NCI-H526 treated with DMSO at 0.1 percent for 48 hours (cell line): ENCODE measurements at regions not wholly inside any gene's neighbourhood (a gene's known extent, or its start where the extent isn't known, plus 50 kb on each side); places are given as distances from the start of the nearest gene placed in this dataset.

Experiments
- DNase-seq: peaks from one replicate; lab custom pipeline; 2025; lab: John Stamatoyannopoulos, UW

DNA sequence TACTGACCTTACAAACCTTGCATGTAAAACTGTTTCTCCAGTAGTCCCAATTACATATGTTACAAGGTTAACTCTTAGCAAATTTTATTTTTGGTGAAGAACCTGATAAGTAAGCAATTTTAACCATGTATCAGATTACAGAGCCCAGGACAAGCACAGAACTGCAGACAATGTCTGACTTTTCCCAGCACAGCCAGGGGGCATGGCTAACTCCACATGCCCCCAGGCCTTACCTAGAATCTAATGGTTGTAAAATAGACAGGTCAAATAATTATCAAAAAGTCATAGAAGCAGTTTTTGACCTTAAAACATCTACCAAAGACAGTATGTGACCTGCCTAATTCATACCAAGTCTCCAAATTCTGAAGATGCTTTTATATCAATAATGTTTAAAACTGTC lies 364.1 kb downstream of the FOXO1 start:
- no peak for DNase-seq

DNA sequence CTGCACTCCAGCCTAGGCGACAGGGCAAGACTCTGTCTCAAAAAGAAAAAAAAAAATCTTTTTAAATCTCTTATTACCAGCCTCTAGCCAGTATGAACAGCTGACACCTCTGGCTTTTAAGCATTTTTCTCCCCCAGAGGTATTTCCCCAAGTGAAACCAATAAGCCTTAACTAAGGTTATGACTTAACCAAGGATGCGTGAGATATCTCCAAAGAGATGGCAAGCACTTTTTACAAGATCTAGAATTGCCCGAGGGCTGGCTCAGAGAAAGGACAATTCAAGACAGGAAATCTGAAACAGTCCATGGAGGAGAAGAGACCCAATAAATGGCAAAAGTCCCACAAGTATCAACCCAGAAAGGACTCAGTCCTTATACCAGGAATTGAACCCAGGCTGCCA lies 362.1 kb downstream of the FOXO1 start:
- no peak for DNase-seq

DNA sequence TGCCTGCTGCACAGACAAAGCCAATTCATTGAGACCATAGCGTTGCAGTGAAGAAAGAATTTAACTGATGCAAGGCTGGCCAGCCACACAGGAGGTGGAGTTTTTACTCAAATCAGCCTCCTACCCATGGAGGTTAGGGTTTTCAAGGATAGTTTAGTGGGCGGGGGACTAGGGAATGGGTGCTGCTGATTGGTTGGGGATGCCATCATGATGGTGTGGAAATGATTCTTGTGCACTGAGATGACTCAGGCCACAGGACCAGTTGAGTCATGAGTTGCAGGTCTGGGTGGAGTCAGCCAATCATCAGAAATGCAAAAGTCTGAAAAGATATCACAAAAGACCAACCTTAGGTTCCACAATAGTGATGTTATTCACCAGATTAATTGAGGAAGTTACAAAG lies 359.6 kb downstream of the FOXO1 start:
- no peak for DNase-seq

DNA sequence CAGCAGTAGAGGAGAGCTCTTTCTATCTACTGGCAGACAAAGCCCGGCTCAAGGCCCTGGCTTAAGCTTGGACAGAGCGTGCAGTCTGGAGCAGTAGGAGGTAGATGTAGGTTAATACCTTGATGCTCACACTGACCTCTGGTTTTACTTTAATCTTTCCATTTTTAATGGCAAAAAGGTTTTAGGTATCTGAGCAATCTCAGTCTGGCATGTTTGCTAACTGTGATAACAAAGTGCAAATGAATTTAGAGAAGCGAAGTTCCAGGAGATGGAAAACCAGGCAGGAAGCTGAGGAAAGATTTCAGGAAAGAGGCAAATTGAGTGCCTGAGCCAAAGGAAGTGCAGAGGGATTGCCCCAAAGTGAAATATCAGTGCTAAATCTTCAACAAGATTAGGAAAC lies 356.6 kb downstream of the FOXO1 start:
- no peak for DNase-seq

DNA sequence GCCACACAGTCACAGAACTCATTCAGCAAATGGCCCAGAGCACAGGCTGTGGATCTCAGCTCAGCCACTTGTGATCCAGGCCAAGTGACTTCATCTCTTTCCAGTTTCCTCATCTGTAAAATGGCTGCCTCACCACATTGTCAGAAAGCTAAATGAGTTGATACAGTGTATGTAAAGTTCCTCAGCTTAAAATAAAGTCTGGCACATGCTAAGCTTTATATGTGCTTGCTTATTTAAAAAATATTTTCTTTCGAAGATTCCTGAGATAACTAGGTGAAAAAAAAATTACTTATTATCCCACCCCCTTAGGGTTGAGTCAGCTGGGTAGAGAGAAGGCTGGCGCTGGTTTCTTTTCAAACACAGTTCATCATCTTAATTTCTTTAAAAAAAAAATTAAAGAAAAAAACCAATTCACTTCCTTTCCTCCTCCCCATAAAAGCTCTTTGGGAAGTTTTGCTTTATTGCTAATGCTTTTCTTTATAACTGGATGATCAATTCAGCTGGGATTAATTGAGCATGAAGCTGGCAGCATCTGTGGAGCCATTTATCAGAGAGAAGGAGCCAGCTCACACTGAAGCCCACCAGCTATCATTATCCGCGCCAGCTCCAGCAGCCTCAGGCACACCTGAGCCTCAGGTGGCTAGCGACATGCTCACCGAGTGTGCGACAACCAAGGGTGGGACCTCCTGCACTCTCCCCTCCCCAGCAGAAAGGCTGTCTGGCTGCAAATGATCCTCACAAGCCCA lies 354.9 kb downstream of the FOXO1 start:
- no peak for DNase-seq

DNA sequence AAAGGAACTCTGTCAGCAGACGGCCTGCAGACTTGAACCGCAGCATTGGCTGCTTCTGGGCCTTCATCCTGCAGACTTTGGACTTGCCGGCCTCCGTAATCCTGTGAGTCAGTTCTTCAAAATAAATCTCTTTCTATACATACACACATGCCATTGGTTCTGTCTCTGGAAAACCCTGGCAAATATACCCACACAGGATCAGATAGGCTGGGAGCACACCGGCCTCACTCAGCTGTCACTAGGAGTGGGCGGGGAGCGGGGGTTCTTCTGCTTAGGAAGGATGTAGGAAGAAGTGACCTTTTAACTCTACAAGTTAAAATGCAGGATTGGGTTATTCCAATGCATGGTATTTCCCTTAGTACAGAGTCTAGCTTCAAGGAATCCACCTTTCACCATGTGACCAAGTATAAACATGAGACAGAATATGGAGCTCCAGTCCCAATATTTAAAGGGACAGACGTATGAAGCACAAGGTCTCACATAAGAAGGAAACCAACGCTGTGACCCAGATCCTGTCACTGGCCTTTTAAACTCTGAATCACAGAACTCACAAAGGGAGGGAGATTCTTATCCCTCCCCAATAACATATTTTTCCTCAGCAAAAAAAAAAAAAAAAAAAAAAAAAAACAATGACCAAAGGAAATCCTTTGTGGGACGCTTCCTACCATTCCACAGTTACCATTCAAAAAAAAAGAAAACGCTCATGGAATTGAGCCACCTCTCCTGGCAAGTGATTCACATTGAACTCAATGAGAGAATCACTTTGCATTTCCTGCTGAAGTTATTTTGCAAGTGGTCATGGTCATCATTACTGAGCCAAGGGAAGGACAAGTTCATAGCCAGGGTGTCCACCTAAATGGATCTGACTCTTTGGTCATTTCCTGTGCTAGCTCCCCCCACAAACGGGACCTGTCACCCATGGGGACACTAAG lies 352.9 kb downstream of the FOXO1 start:
- no peak for DNase-seq

DNA sequence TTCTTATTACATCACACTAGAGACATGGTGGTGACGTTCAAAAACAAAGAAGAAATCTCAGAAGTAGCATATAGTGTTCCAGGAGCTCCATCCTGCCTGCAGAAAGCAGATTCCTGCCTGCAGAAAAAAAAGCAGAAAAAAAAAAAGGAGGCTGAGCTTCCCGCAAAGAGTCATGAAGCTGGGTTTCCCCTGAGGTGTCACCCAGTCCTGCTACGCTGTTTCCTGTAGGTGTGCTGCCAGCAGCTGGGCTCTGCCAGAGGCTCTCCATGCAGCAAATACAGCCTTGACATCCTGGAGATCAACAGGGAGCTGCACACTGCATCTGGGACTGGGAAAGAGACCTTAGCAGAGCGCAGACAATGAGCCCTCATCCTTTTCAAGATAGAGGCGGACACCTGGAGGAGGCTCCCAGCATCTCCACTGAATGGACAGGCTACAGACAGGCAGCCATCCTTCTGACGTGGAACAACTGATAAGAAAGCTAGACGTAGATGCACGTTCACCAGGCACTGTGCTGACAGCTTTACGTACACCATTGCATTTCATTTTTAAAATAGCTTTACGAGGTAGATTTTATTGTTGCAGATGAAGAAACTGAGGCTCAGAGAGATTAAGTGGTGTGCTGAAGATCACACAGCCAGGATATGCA lies 350.9 kb downstream of the FOXO1 start:
- no peak for DNase-seq

DNA sequence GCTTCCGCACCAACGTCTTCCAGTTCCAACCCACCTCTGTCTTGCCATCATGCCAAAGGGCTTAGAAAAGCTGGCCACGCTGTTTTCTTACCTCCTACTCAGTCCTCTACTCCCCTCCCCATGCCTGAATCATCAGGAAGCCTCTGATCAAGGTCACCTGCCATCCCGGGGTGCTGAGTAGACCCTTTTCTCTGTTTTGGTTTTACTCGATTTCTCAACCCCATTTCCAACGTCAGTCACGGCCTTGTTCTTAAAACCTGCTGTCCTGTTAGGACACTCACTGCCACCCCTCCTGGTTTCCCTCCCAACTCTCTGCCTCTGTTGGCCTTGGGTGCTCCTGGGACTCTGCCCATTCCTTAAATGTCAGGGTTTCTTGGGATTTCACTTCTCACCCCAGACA lies 350.1 kb downstream of the FOXO1 start:
- DNase-seq = no peak

DNA sequence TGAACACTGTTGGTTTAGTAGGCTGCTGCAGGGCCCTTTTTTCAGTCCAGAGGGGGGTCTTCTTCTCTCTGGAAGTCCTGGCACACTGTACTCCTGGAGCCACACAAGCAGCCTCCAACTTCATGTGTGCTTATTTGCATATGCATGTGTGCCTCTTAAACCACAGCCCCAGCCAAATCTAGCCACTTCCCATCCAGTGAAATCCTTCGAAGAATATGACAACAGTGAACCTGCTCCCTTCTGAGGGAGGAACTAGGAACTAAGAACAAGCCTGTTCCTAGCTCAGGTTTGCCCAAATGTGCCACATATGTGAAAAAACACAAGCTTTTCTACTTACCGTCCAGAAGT lies 348.5 kb downstream of the FOXO1 start:
- DNase-seq = peak; percentile 51

DNA sequence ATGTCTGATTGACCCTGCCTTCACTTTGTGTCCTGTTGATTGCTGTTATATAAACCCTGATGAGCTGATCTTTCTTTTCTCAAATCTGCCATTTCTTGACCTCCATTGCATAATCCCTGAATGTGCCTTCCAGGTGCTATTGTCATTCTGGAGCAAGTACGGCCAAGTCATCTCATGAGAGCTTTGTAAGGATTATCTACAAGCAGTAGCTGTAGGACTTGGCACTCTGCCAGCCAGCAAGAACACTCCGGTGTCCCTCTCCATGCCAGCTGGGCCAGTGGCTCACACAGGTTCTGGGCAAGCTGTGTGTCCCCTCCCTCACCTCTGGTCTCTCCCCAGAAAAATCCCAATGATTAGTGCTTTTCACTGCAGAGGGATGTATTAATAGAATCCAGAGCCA lies 348.1 kb downstream of the FOXO1 start:
- DNase-seq = peak; percentile 21

DNA sequence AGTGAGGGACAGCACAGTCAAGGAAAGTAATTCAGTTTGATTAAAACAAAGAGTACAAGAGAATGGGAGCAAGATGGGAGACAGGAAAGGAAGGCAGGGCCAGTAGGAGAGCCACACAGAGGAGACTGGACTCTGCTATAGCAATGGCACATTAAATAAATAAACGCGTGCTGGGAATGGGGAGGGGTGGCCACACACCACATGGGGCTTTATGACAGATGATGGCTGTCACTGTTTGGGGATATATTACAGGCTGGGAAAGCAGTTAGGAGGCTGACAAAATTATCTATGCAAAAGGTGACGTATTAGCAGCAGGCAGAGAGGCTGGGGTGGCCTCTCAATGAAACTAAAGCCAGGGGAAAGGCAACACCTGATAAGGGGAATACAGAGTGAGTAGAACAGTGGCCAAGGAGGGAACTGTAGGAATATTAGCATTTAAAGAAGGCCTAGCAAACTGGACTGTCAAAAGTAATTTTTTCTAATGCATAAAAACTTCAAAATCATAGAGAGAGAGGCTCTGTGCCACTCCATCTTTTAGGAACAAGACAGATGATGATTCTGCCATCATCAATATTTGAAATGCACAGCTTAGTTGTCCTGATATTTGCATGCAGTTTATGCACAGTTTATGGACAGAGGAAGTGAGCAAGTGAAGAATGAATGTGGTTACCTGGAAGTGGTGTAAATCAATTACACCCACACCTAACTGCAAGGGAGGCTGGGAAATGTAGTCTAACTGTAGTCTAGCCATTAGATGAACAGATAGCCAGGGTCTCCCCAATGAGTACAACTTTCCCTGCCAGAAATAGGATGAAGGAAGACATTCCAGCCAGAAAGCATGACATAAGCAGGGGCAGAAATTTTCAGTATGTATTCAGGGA lies 346.5 kb downstream of the FOXO1 start:
- peak; percentile 27 for DNase-seq

DNA sequence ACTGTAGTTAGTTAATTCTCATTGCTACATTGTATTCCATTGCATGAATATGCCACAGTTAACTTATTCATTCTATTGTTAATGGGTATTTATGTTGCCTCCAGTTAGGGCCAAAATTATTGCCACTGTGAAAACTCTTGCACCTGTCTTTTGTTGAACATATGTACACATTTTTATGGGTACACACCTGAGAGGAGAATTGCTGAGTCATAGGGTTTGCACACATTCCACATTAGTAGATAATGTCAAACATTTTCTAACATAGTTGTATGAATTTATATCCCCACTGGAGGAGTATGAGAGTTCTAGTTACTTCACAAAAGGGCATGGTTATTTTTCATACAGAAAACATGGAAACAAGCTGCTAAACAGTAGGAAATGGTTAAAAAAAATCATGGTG lies 338.4 kb downstream of the FOXO1 start:
- DNase-seq = no peak

DNA sequence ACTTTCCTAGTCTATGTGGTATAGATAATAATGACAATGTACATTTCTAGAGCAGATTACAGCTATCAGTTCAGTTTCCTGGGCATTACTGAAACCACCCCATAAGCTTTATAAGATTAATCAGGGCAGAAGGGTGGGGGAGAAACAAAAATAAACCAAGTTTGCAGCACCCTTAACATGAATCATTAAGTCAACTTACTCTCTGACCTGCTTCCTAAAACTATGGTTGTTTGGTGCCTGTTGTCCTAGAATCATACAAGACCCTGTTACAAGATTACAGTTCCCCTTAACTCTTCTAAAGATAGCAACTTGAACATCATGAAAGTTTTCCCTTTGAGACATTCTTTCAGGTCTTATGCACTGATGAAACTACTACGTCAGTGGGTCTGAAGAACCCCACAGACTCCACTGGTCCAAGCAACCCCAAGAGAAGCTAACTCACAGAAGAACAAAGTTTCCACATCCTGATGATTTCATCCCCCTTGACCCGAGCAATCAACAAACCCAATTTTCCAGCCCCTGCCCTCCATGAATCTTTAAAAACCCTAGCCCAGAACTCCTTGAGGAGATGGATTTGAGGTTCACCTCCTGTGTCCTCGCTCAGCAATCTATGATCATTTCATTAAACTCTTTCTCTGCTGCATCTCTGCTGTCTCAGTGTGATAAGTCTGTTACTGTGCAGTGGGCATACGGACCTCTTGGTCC lies 336.5 kb downstream of the FOXO1 start:
- no peak for DNase-seq

DNA sequence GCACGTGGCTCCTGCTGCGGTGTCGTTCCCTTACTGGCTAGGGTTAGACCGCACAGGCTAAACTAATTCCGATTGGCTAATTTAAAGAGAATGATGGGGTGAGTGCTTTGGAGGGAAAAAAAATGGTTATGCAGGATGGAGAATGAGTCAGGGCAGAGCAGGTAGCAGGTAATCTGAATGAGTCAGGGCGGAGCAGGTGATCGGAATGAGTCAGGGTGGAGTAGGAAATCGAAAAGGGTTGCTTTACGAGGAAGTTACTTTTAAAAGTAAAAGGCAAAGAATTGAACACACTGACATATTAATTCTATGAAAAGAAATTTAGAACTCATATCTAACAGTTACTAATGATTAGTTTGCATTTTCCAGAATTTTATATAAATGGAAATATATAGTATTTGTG lies 335.5 kb downstream of the FOXO1 start:
- DNase-seq = no peak

DNA sequence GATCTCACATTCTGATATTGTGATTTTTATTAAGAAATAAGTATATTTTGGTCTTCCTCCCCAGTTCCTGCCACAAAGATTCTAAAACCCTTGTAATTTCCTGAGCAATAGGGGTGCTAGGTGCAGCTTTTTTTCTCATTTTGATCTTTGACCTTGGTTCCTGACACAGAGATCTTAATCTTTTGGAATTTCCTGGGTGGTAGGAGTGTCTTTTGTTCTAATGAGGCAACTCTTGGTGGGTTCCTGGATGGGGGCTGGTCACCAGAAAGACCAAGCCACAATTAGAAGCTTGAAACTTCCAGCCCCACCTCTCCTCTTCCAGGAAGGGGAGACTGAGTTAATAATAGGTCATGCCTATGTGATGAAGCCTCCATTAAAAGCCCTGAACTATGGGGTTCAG lies 334.6 kb downstream of the FOXO1 start:
- no peak for DNase-seq

DNA sequence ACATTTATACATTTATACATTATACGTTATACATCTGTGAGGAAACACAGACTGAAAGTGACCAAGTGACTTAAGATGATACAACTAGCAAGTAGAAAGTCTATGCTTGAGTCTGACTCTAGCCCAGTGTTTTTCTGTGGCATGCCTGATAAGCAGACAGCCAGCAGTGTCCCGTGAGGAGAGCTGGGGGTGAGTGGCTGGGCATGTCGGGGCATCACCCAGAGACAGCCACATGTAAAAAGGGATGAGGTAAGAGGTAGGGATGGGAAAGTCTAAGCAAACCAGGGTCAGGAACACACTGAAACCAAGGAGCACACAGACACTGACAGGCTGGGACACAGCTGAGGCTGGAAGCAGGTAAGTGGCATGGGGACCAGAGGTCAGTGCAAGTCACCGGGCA lies 333.2 kb downstream of the FOXO1 start:
- DNase-seq = no peak

DNA sequence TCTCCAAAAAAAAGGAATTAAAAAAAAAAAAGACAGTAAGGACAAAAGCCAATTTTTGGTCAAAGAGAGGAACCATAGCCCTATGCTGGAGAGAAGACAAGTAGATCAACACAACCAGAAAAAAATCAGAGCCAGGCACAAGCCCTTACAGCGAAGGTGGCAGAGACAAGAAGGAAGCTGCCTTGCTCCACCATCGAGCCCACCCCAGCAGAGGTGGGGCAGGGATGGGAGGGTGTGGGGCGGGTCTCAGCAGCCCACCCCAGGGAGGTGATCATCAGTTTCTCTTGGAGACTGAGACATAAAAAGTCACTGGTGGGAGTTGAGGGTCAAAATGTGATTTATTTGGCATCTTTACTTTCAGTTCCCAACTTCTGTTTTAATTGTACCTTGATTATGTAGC lies 332.4 kb downstream of the FOXO1 start:
- DNase-seq = no peak

DNA sequence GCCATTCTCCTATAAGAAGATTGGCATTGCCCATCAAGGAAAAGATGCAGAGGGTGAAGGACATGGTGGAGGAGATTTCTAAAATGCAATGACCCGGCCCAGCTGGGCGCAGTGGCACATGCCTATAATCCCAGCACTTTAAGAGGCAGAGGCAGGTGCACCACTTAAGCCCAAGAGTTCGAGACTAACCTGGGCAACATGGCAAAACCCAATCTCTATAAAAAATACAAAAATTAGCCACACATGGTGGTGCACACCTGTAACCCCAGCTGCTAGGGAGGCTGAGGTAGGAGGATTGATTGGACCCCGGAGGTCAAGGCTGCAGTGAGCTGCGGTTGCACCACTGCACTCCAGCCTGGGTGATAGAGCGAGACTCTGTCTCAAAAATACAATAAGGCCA lies 331.8 kb downstream of the FOXO1 start:
- no peak for DNase-seq

DNA sequence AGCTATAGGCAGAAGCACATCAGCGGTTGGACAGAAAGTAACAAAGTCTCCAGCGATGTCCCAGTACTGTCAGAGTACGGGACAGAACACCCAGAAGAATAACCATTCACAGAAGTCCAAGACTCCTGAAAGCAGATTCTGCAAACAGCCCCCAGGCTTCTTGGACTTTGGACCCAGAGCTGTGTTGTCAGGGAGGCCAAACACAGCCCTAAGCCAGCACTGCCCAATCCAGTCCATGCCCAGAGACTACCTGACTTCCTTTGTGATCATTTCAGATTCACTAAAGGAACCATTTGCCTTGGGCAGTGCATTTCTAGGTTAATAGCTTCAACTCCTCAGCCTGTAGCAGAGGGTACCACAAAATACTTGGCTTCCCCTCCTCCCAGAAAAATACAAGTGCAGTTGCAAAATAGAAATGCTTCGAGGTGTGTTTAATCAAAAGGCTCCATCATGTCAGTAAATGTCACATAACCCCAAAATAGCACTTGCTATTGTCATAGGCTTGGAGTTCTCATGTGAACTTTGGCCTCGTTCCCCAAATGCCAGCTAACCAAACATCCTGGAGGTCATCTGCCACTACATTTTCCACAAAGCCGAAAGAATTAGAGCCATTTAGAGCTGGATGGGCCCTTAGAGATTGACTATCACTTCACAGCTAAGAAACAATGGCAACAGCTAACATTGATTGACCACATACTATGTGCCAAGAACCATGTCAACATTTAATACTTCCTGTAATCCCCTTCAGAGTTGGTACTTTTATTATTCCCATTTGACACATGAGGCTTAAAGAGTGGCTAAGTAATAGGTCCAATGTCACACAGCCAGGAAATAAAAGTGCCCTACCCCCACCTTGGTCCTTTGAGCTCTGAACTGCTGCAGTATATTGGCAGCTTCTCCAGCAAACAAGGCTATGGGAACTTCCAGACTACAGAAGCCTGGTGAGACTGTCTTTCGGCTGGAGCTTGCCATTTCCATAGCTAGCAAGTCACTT lies 329.9 kb downstream of the FOXO1 start:
- no peak for DNase-seq

DNA sequence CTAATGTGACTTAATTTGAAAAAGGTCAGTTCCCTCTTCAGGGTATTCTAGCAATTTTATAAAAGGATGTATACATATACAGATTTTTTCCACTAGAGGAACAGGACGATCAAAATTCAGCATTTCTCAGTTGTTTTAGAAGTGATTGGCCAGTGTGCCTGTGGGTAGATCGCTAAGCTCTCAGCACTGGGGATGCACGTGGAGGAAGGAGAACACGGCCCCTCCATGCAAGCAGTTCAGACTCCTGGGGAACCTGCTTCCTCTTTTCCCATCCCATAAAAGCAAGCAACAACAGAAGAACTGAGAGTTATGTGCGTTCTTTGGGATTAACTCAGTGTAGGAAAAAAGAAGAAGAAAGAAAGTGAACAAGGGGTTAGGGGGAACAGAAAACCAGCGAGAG lies 328.8 kb downstream of the FOXO1 start:
- no peak for DNase-seq
